BJ (cell line): ENCODE measurements at regions not wholly inside any gene's neighbourhood (a gene's known extent, or its start where the extent isn't known, plus 50 kb on each side); places are given as distances from the start of the nearest gene placed in this dataset.

ENCODE experiments used
- CTCF ChIA-PET: fragments of 350-600 bp; formaldehyde crosslinking; extraction: SDS; loops from one replicate; lab custom pipeline; 2021; ENCODE audit warnings: antibody characterized with exemption, inconsistent platforms; lab: Yijun Ruan, JAX
- POLR2A ChIA-PET: fragments of 300-600 bp; sonication (Branson Sonifier 250); formaldehyde crosslinking; extraction: SDS; loops from one replicate; lab custom pipeline; 2021; ENCODE audit warnings: antibody characterized with exemption; lab: Charles Lee
- DNase-seq: peaks from one replicate; pipeline ENCODE4 v3.0.0-alpha.2; 2011; ENCODE audit warnings: low read depth
- H3K27me3 ChIP-seq: 2 replicates; pipeline ENCODE4 v1.6.0; 2011; ENCODE audit warnings: low read length; ENCODE audit not compliant: control insufficient read depth, insufficient read depth
- H3K36me3 ChIP-seq: 2 replicates; pipeline ENCODE4 v1.5.1; 2011; ENCODE audit warnings: low read length; ENCODE audit not compliant: control insufficient read depth, insufficient read depth
- H3K4me3 ChIP-seq: 2 replicates; pipeline ENCODE4 v1.5.1; 2011; ENCODE audit warnings: low read depth, mild to moderate bottlenecking, control low read depth, low read length
- CTCF ChIP-seq: IDR thresholded peaks from 2 replicates; pipeline ENCODE4 v1.5.1; 2011; ENCODE audit warnings: low read depth, mild to moderate bottlenecking, control low read depth, inconsistent platforms, low read length, moderate library complexity; ENCODE audit not compliant: insufficient read depth

- CTCF ChIA-PET, result no interaction called here
- H3K27me3 ChIP-seq, result no peaks in the 10 kb centered on the region
- DNase-seq, result peak; percentile 73
- POLR2A ChIA-PET, result no interaction called here
- no peak for TF ChIP-seq CTCF
- H3K4me3 ChIP-seq, result no peak overlapping the region
- no peaks in the 10 kb centered on the region for H3K36me3 ChIP-seq
These were observed 602.9 kb downstream of the NYAP2 start for GRCh38 chr2:226002438-226002837.

- H3K4me3 ChIP-seq, result no peak overlapping the region
- ChIA-PET CTCF (interaction anchor here (0.6 kb wide), 1 partner anchor 87 kb away, joined by 3 read pairs; no protein-coding TSS in a partner anchor), POLR2A (no interaction called here)
- no peaks in the 10 kb centered on the region for H3K36me3 ChIP-seq
- no peak for TF ChIP-seq CTCF
- DNase-seq, result no peak
- no peaks in the 10 kb centered on the region for H3K27me3 ChIP-seq
These were observed 602.2 kb downstream of the NYAP2 start for GRCh38 chr2:226001716-226002115.

GRCh38 chr2:225999692-226000091 lies 600.2 kb downstream of the NYAP2 start:
- ChIA-PET CTCF (no interaction called here), POLR2A (no interaction called here)
- no peaks in the 10 kb centered on the region for H3K36me3 ChIP-seq
- no peak overlapping the region for H3K4me3 ChIP-seq
- DNase-seq, result no peak
- TF ChIP-seq CTCF, result no peak
- no peaks in the 10 kb centered on the region for H3K27me3 ChIP-seq

GRCh38 chr2:225998653-225999052 lies 599.1 kb downstream of the NYAP2 start:
- Histone ChIP-seq H3K36me3 (no peaks in the 10 kb centered on the region), H3K4me3 (no peak overlapping the region), H3K27me3 (no peaks in the 10 kb centered on the region)
- CTCF ChIA-PET, result no interaction called here
- POLR2A ChIA-PET, result no interaction called here
- TF ChIP-seq CTCF, result no peak
- DNase-seq, result no peak

- H3K27me3 ChIP-seq, result no peaks in the 10 kb centered on the region
- no peaks in the 10 kb centered on the region for H3K36me3 ChIP-seq
- TF ChIP-seq CTCF, result no peak
- POLR2A ChIA-PET, result no interaction called here
- no peak overlapping the region for H3K4me3 ChIP-seq
- CTCF ChIA-PET, result no interaction called here
- DNase-seq, result no peak
These were observed 598.6 kb downstream of the NYAP2 start for GRCh38 chr2:225998116-225998515.
